D721Med (cell line): ENCODE measurements at regions not wholly inside any gene's neighbourhood (a gene's known extent, or its start where the extent isn't known, plus 50 kb on each side); places are given as distances from the start of the nearest gene placed in this dataset.
A peak's percentile ranks its signal among the peaks of the same experiment; 100 is the strongest.
"Not testable (repeated sequence)": the region's sequence is repeated elsewhere in the genome, so short reads cannot be mapped to it uniquely, and the experiment has no call there.

ENCODE experiments used
- DNase-seq: peaks from one replicate; pipeline ENCODE4 v3.0.0; 2011; ENCODE audit warnings: low spot score; ENCODE audit not compliant: insufficient read length
- FAIRE-seq: peaks from 2 replicates; lab custom pipeline; 2011; peaks lifted over from hg19 to GRCh38; lab: Jason Lieb, UNC
- TF ChIP-seq, protein P1 (sequence below): IDR thresholded peaks from 2 replicates; pipeline ENCODE4 v1.5.1; 2012; ENCODE audit warnings: mild to moderate bottlenecking, control low read depth; ENCODE audit not compliant: insufficient read depth; ENCODE audit errors: missing control alignments

DNA sequence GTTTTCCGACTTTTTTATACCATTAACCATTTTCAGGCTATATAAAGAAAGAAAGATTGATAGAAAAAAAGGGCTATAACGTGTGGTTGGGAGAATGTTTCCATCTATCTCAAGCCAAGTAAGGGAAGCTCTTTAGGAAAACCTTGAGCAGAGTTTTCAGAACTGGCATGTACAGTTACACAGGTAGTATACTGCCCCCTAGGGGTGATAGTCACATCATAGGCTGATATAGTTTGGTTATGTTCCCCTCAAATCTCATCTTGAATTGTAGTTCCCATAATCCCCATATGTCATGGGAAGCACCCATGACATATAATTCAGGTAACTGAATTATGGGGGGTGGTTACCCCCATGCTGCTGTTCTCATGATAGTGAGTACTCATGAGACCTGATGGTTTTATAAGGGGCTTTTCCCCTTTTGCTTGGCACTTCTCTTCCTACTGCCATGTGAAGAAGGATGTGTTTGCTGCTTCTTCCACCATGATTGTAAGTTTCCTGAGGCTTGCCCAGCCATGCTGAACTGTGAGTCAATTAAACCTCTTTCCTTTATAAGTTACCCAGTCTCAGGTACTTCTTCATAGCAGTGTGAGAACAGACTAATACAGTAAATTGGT, 186.8 kb downstream of the TMA16 start:
- FAIRE-seq (peak; percentile 64), DNase-seq (no peak)

GRCh38 chr4:163688856-163689255, 194.4 kb downstream of the TMA16 start:
- FAIRE-seq, result peak; percentile 78
- no peak for DNase-seq
- TF ChIP-seq, protein P1, sequence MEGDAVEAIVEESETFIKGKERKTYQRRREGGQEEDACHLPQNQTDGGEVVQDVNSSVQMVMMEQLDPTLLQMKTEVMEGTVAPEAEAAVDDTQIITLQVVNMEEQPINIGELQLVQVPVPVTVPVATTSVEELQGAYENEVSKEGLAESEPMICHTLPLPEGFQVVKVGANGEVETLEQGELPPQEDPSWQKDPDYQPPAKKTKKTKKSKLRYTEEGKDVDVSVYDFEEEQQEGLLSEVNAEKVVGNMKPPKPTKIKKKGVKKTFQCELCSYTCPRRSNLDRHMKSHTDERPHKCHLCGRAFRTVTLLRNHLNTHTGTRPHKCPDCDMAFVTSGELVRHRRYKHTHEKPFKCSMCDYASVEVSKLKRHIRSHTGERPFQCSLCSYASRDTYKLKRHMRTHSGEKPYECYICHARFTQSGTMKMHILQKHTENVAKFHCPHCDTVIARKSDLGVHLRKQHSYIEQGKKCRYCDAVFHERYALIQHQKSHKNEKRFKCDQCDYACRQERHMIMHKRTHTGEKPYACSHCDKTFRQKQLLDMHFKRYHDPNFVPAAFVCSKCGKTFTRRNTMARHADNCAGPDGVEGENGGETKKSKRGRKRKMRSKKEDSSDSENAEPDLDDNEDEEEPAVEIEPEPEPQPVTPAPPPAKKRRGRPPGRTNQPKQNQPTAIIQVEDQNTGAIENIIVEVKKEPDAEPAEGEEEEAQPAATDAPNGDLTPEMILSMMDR, result no peak

More for the DNA sequence above, 186.8 kb downstream of the TMA16 start:
- TF ChIP-seq, protein P1, result peak; percentile 37

DNA sequence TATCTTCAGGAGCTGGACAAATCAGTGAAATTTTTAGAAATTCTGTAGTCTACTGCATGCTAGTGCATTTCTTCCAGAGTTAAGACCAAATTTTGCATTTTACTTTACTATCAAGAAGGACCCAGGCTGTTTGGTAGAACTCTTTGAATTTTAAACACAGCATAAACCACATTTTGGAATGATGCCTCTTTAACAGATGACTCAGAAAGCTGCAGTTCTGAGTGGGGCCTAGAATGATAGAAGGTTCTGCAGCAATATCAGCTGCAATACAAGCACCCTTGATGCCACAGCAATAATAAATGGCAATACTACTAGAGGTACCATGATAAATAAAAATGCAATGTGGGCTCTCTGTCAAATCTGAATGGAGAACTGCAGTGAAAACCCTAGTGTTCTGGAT, 198.7 kb downstream of the TMA16 start:
- TF ChIP-seq, protein P1, result no peak
- FAIRE-seq (no peak), DNase-seq (no peak)

GRCh38 chr4:163693776-163694175, 199.3 kb downstream of the TMA16 start:
- DNase-seq (no peak), FAIRE-seq (no peak)
- TF ChIP-seq, protein P1, result no peak

GRCh38 chr4:163694385-163694784, 199.9 kb downstream of the TMA16 start:
- TF ChIP-seq, protein P1, result no peak
- no peak for FAIRE-seq
- no peak for DNase-seq

DNA sequence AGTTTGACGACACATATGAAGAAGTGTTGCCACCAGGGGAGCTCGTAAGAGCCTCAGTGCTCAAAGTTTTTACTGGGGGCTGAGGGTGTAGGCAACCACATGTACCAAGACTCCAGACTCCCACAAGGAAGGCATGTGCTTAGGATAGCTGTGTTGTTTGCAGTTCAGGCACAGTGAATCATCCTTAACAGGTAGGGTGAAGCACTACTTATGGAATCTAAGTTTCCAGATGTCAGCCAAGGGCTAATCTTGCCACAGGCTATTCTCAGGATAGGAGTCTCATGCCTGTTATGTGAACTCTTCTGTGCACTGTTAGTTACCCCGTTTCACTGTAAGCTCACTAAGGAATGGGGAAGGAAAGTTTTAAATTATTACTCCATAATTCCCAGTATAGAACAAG, 202.6 kb downstream of the TMA16 start:
- DNase-seq (no peak), FAIRE-seq (no peak)
- TF ChIP-seq, protein P1, result no peak

GRCh38 chr4:163700383-163700782, 205.9 kb downstream of the TMA16 start:
- not testable (repeated sequence) for DNase-seq, FAIRE-seq
